HFFc6 (cell line): ENCODE measurements at regions not wholly inside any gene's neighbourhood (a gene's known extent, or its start where the extent isn't known, plus 50 kb on each side); places are given as distances from the start of the nearest gene placed in this dataset.

Experiments
- DNase-seq: peaks from one replicate; pipeline ENCODE4 v3.0.0-alpha.2; 2018
- H3K27ac Mint-ChIP-seq: 2 replicates; pipeline ENCODE4 v1.8.0; 2020; ENCODE audit warnings: mild to moderate bottlenecking, mixed read lengths
- H3K27me3 Mint-ChIP-seq: 2 replicates; pipeline ENCODE4 v1.8.0; 2021; ENCODE audit warnings: mild to moderate bottlenecking, moderate library complexity, mixed read lengths; ENCODE audit not compliant: insufficient read depth
- H3K36me3 Mint-ChIP-seq: 2 replicates; pipeline ENCODE4 v1.8.0; 2021; ENCODE audit warnings: low read depth, mixed read lengths
- H3K4me1 Mint-ChIP-seq: 2 replicates; pipeline ENCODE4 v1.8.0; 2020; ENCODE audit warnings: low read depth, mixed read lengths
- H3K4me3 Mint-ChIP-seq: 2 replicates; pipeline ENCODE4 v1.8.0; 2020; ENCODE audit warnings: mild to moderate bottlenecking, moderate library complexity, mixed read lengths
- H3K9me3 Mint-ChIP-seq: 2 replicates; pipeline ENCODE4 v1.8.0; 2020; ENCODE audit warnings: mild to moderate bottlenecking, mixed read lengths
- TF ChIP-seq, protein P1 (sequence below): fragments of 200-600 bp; sonication (generic); IDR thresholded peaks from 2 replicates; pipeline ENCODE4 v1.5.0; 2021; ENCODE audit warnings: antibody characterized with exemption, mild to moderate bottlenecking

DNA sequence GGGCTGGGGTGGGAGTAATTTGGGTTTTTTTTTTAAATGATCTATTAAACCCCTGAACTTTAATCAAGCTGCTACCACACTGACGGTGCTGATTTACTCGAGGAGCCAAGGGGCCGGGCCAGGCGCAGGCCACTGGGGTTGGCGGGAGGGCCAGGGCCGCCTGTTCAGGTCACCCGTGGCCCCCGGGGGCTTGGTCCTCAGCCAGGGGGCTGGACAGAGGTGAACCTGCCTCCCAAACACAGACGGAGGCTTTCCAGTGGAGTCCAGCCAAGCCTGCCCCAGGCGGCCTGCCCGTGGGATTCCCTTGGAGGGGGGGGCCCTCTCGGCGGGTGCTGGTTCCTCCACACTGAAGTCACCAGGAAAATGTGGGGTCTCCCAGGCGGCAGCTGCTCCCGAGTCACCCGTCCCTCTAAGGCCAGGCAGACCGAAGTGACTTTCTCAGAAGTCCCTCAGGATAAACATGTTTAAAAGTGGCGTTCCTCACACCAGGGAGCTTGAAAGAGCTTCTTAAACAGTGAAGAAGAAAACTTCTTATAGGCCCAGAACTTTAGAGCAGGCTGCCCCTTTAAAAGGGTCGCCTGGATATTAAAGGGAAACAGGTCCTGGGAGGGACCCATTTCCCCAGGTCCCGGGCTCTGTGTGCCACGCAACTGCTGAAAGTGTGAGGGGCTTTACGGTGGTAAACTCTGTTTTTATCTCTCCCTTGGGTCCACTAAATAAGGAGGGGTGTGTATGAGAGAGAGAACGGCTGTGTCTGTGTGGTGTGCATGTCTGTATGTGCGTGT, 167.2 kb upstream of the GSC start:
- no peak for DNase-seq
- Mint-ChIP-seq H3K27ac (no peak overlapping the region), H3K27me3 (no peaks in the 10 kb centered on the region), H3K4me3 (no peak overlapping the region), H3K4me1 (no peaks in the 10 kb centered on the region), H3K9me3 (peaks cover 4% of the 10 kb centered on the region; the same call in 1 of the 2 replicates), H3K36me3 (no peaks in the 10 kb centered on the region)
- TF ChIP-seq, protein P1, sequence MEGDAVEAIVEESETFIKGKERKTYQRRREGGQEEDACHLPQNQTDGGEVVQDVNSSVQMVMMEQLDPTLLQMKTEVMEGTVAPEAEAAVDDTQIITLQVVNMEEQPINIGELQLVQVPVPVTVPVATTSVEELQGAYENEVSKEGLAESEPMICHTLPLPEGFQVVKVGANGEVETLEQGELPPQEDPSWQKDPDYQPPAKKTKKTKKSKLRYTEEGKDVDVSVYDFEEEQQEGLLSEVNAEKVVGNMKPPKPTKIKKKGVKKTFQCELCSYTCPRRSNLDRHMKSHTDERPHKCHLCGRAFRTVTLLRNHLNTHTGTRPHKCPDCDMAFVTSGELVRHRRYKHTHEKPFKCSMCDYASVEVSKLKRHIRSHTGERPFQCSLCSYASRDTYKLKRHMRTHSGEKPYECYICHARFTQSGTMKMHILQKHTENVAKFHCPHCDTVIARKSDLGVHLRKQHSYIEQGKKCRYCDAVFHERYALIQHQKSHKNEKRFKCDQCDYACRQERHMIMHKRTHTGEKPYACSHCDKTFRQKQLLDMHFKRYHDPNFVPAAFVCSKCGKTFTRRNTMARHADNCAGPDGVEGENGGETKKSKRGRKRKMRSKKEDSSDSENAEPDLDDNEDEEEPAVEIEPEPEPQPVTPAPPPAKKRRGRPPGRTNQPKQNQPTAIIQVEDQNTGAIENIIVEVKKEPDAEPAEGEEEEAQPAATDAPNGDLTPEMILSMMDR = no peak

DNA sequence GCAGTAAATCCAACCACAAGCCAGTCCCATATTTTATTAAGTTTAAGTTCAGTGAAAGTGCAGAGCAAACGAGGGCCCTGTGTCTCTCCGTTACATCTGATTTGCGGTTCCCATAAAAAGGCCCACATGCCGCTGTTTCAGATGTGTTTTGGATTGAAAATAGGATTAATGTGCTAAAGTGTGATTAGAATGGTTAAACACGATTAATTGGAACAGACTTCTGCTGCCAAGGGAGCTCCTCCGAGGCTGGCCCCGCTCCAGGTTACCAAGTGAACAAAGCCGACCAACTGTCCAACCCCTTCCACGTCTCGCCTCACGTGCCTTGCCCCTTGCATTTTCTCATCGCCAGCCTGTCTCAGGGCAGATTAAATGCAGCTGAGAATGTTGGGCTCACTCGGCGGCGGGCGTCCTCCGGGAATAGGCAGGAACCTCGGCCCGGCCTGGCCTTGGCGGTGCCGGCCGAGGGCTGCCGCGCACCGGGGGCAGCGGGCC, 166.5 kb upstream of the GSC start:
- no peaks in the 10 kb centered on the region for H3K27me3 Mint-ChIP-seq
- TF ChIP-seq, protein P1 = no peak
- no peaks in the 10 kb centered on the region for H3K36me3 Mint-ChIP-seq
- DNase-seq = no peak
- H3K27ac Mint-ChIP-seq = no peak overlapping the region
- H3K9me3 Mint-ChIP-seq = peaks cover 5% of the 10 kb centered on the region
- H3K4me1 Mint-ChIP-seq = no peaks in the 10 kb centered on the region
- no peak overlapping the region for H3K4me3 Mint-ChIP-seq

DNA sequence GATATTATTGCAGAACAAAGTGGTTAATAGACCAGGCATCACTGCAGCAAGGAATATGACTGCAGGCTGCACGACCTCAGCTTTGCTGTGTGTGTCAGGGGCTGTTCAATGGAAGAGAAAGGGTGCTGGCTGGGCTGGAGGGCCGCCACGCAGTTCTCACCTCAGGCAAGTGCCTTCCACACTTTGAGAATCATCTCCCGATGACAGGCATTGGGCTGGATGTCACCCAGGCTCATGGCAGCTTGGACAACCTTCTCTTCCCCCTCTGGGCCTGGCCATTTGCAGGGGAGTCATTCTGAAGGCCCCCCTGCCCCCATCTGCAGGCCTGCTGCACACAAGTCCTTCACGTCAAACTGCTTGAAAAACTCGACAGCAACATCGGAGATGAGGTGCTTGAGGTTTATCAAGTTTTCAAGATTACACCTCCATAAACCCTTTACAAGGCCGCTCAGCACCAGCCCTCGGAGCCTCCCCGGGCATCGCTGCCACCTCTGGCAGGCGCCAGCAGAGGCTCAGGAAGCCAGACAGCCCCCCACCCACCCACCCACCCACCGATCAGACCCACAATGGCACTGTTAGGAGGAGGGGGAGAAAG, 165.9 kb upstream of the GSC start:
- Mint-ChIP-seq H3K27ac (no peak overlapping the region), H3K9me3 (peaks cover 10% of the 10 kb centered on the region), H3K36me3 (no peaks in the 10 kb centered on the region), H3K27me3 (no peaks in the 10 kb centered on the region), H3K4me3 (no peak overlapping the region), H3K4me1 (no peaks in the 10 kb centered on the region)
- no peak for DNase-seq
- TF ChIP-seq, protein P1 = no peak

DNA sequence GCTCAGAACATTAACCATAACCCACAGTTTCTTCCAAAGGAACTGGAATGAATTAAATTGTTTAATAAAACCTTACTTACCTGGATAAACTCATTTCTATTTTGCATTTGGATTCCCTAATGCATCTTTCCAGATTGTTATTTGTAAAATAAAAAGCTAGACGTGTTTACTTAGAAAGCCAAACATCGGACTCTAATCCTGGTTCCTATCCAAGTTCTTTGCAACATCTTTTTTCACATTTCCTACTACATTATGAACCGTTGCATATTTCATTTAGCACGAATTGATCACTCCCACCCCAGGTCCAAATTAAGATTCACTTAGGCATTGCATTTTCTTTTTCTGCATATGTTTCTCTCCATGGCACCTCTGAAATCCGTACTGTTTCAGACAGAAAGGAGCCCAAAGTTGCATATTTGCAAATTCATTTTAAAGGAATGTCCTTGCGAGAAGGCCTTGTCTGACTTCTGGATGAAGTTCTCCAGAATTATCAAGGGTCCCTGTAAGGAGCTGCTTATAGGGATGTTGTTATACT, 164.4 kb upstream of the GSC start:
- Mint-ChIP-seq H3K9me3 (peaks cover 13% of the 10 kb centered on the region), H3K27me3 (no peaks in the 10 kb centered on the region; the same call in 1 of the 2 replicates), H3K36me3 (no peaks in the 10 kb centered on the region), H3K4me1 (no peaks in the 10 kb centered on the region), H3K27ac (no peak overlapping the region), H3K4me3 (no peak overlapping the region)
- DNase-seq = no peak
- TF ChIP-seq, protein P1 = no peak

DNA sequence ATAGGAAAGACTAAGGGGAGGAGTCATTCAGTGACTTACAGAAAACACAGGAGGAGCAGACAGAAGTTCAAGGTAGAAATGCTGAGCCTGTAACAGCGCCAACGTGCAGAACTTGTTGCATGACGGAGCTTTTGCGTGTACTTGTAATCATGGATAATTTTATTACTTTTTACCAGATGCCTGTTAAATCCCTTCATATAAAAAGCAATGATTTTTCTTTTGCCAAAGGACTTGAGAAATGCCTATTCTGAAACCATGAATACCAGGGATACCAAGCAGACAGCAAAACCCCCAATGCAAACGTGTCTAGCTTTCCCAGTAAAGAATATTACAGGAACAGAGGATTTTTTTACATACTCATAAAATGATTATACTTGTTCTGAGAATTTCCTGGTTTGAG, 163.6 kb upstream of the GSC start:
- Mint-ChIP-seq H3K4me1 (no peaks in the 10 kb centered on the region), H3K27me3 (no peaks in the 10 kb centered on the region; the same call in 1 of the 2 replicates)

More for the DNA sequence above, 163.6 kb upstream of the GSC start:
- Mint-ChIP-seq H3K4me3 (no peak overlapping the region), H3K27ac (no peak overlapping the region), H3K36me3 (no peaks in the 10 kb centered on the region), H3K9me3 (peaks cover 15% of the 10 kb centered on the region)
- no peak for DNase-seq
- TF ChIP-seq, protein P1 = no peak
